ENCODE measurements at regions not wholly inside any gene's neighbourhood (a gene's known extent, or its start where the extent isn't known, plus 50 kb on each side); places are given as distances from the start of the nearest gene placed in this dataset.

- TF ChIP-seq, protein P1, sequence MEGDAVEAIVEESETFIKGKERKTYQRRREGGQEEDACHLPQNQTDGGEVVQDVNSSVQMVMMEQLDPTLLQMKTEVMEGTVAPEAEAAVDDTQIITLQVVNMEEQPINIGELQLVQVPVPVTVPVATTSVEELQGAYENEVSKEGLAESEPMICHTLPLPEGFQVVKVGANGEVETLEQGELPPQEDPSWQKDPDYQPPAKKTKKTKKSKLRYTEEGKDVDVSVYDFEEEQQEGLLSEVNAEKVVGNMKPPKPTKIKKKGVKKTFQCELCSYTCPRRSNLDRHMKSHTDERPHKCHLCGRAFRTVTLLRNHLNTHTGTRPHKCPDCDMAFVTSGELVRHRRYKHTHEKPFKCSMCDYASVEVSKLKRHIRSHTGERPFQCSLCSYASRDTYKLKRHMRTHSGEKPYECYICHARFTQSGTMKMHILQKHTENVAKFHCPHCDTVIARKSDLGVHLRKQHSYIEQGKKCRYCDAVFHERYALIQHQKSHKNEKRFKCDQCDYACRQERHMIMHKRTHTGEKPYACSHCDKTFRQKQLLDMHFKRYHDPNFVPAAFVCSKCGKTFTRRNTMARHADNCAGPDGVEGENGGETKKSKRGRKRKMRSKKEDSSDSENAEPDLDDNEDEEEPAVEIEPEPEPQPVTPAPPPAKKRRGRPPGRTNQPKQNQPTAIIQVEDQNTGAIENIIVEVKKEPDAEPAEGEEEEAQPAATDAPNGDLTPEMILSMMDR (IDR thresholded peaks at IDR 0.05; ENCODE audit: low read depth, low read length) = no peak
- TF ChIP-seq POLR2A (IDR thresholded peaks at IDR 0.05; ENCODE audit: extremely low read depth, insufficient read length) = no peak
Observed at GRCh38 chr13:22194106-22194805, 523.4 kb downstream of the FGF9 start.
